Right ventricle myocardium superior (tissue), 1 donor: ENCODE measurements at regions not wholly inside any gene's neighbourhood (a gene's known extent, or its start where the extent isn't known, plus 50 kb on each side); places are given as distances from the start of the nearest gene placed in this dataset.
"Not testable (repeated sequence)": the region's sequence is repeated elsewhere in the genome, so short reads cannot be mapped to it uniquely, and the experiment has no call there.

Source experiments
- ATAC-seq: fragments of 200-7000 bp; cut with Tn5 transposase; one replicate; pipeline ENCODE4 v1.9.1; 2020; ENCODE audit warnings: mild to moderate bottlenecking; ENCODE audit not compliant: poor library complexity
- DNase-seq: peaks from one replicate; pipeline ENCODE4 v3.0.0-alpha.2; 2020
- intact Hi-C: fragments of 100-400 bp; cut with DNase I; formaldehyde crosslinking; loops from one replicate; pipeline ENCODE4 v1.11.2; 2022
- donor health status: DM: no; HTN: yes; CAD: no; lungs with severe emphysema.

- intact Hi-C loops: no loop called here
- DNase-seq (no peak), ATAC-seq (no peak)
Measured at GRCh38 chr5:152092580-152092979, 167.9 kb upstream of the GLRA1 start.

GRCh38 chr5:152089644-152090043, 165.0 kb upstream of the GLRA1 start:
- ATAC-seq (no peak), DNase-seq (no peak)
- intact Hi-C loops: no loop called here

DNA sequence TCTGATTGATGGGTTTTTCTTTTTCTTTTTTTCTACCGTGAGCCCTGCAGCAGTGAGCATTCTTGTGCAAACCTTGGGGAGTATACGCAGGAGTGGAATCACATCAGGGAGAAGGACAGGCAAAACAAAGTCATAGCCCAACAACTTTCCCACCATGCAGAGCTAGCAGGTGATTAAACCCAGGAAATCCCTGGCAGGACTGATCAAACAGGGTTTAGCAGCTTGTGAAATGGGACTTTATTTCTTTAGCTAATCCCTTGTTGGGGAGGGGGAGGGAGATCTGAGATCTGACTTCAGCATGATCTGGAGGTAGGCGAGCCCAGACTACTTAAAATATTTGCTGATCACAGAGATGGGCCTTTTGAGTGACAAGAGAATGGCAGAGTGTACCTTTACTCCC, 162.0 kb upstream of the GLRA1 start:
- ATAC-seq: no peak
- intact Hi-C loops: no loop called here
- no peak for DNase-seq

- no peak for DNase-seq
- ATAC-seq: peak; percentile 38
- intact Hi-C loops: no loop called here
Measured at GRCh38 chr5:152084476-152084875, 159.8 kb upstream of the GLRA1 start.

DNA sequence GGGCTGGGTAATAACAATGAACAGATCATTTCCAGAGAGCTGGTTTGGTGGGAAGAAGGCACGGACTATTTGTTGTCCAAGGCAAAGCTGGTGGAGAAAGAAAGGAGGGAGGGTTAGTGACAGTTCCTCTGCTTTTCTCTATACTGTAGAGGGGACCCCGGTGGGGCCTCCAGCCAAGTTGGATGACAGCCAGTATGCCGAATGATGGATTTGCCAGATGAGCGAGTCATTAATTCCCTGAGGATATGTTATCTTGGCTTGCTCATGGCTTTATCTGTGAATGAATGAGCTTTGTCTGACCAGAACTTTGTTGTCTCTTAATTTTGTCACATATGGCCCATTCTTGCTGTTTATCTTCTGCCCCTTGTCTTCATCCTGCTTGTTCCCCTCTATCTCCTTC, 158.6 kb upstream of the GLRA1 start:
- no peak for ATAC-seq
- intact Hi-C loops: no loop called here
- no peak for DNase-seq

DNA sequence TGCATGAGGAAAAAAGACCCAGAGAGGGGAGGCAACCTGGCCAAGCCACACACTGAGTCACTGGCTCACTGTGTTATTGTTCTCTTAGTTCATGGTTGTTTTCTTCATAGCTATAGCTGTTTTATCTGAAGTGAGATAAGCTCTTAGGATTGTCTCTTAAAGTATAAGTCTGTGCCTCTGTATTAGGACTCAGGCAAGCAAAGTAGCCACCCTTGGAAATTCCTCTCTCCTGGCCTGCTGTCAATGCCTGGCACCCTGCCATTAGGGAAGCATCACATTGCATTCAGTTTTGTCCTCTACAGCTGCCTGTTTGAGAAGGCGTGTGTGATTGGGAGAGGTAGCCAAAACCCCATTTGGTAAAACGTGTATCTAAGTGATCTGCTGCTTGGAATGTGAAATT, 147.4 kb upstream of the GLRA1 start:
- ATAC-seq (peak; percentile 51), DNase-seq (no peak)
- intact Hi-C loops: no loop called here

- intact Hi-C loops: no loop called here
- ATAC-seq (no peak), DNase-seq (no peak)
Measured at GRCh38 chr5:152070591-152070990, 145.9 kb upstream of the GLRA1 start.

- DNase-seq (no peak), ATAC-seq (no peak)
- intact Hi-C loops: no loop called here
Measured at GRCh38 chr5:152066784-152067183, 142.1 kb upstream of the GLRA1 start.

DNA sequence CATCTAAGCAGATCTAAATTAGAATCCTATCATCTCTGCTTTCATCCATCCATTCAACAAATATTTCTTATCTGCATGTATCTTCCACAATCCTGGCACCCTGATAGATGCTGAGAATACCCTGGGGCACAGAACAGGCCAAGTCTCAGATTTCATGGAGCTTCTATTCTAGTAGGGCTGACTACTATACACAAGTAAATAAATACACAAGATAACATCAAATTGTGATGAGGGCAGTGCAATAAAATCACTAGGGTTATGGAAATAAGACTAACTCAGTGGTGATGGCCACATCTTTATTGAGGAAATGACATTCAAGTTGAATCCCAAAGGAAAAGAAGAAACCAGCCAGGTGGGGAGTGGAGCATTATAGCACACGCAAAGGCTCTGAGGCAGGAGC, 138.4 kb upstream of the GLRA1 start:
- intact Hi-C loops: no loop called here
- DNase-seq (no peak), ATAC-seq (no peak)

DNA sequence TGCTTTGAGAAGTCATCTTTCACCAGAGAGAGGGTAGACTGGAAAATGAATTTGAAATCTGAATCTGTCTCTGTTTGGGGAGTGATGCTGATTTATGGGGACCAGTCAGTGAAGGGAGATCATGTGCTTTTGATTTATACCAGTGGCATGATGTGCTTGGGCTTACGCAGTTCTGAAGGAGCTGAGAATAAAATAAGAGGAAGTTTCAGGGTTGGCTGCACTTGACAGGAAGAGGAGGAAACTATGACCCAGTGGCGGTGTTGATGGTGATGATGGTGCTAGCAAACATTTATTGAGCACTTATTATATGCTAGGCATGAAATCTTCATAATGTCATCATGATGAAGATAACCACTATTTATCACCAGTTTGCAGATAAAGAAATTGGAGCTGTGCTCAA, 136.4 kb upstream of the GLRA1 start:
- intact Hi-C loops: no loop called here
- ATAC-seq (no peak), DNase-seq (no peak)

GRCh38 chr5:152058267-152058666, 133.6 kb upstream of the GLRA1 start:
- peak; percentile 91 for ATAC-seq
- peak; percentile 53 for DNase-seq

DNA sequence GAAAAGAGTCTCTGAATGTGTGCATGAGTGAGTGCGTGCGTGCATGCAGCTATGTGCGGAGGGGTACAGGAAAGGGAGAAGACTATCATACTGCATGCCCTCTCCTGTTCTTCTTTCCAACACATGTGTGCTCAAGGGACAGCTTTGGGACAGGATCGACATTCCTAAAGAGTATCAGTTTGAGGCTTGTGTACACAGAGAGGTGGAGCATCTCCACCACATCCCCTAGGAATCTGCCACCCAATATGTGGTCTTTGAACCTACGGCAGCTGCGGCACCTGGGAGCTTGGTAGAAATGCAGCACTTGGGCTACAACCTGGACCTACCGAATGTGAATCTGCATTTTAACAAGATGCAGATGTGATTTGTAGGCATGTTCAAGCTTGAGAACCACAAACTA, 132.3 kb upstream of the GLRA1 start:
- ATAC-seq (no peak), DNase-seq (no peak)
- intact Hi-C loops: no loop called here

More at GRCh38 chr5:152058267-152058666, 133.6 kb upstream of the GLRA1 start:
- intact Hi-C loops: no loop called here

GRCh38 chr5:152052470-152052869, 127.8 kb upstream of the GLRA1 start:
- no peak for ATAC-seq
- no peak for DNase-seq
- intact Hi-C loops: no loop called here

DNA sequence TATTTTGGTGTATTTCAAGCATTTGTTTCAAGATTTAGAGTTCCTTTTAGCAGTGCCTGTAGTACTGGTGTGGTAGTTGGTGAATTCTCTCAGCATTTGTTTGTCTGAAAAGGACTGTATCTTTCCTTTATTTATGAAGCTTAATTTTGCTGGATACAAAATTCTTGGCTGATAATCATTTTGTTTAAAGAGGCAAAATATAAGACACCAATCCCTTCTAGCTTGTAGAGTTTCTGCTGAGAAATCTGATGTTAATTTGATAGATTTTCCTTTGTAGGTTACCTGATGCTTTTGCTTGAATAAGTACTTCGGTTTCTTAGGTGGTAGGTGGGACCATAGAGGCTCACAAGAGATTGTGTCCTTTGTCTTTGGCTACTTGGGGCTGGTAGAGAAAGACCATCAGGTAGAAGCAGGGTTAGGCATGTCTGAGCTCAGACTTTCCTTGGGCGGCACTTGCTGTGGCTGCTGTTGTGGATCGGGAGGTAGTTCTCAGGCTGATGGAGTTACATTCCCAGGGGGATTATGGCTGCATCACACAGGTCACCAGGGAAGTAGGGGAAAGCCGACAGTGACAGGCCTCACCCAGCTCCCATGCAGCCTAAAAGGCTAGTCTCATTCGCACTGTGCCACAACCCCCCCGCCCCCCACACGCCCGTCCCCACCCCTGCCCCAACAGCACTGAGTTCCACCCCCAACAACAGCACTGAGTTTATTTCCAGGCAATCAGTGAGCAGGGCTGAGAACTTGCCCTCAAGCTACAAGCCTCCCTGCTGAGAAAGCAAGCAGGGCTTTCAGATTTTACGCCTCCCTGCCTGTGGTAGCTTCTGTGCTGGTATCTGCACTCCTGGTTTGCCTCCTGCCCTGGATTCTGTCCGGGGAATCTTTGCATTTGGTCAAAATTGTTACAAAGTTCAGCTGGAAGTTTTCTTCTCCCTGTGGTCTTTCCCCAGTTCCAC, 127.1 kb upstream of the GLRA1 start:
- ATAC-seq (no peak), DNase-seq (no peak)
- intact Hi-C loops: no loop called here

- ATAC-seq (no peak), DNase-seq (no peak)
- intact Hi-C loops: no loop called here
Measured at GRCh38 chr5:152046361-152046760, 121.7 kb upstream of the GLRA1 start.

GRCh38 chr5:152038856-152039255, 114.2 kb upstream of the GLRA1 start:
- DNase-seq: not testable (repeated sequence)

GRCh38 chr5:152026328-152027024, 101.8 kb upstream of the GLRA1 start:
- not testable (repeated sequence) for ATAC-seq

More at GRCh38 chr5:152038856-152039255, 114.2 kb upstream of the GLRA1 start:
- ATAC-seq, intact Hi-C loops: not testable (repeated sequence)

DNA sequence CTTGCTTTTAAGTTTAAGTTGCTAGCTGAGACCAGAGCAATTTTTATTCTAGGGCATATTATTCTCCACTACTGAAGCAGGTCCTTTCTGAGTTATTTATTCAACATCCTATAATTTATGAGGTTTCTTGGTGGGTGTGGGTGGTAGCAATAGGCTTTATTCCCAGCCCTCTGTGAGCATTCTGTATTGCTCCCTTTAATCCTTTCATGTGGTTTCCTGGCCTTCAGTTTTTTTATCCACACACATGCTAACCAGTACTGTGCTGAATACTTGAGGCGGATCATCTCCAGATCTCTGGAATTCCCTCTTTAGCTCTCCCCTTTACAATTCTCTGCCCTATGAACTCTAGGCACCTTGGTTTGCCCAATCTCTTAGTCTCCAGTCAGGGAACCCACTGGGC, 91.8 kb upstream of the GLRA1 start:
- no peak for DNase-seq
- intact Hi-C loops: no loop called here
- ATAC-seq: no peak

More at GRCh38 chr5:152026328-152027024, 101.8 kb upstream of the GLRA1 start:
- intact Hi-C loops, DNase-seq: not testable (repeated sequence)

DNA sequence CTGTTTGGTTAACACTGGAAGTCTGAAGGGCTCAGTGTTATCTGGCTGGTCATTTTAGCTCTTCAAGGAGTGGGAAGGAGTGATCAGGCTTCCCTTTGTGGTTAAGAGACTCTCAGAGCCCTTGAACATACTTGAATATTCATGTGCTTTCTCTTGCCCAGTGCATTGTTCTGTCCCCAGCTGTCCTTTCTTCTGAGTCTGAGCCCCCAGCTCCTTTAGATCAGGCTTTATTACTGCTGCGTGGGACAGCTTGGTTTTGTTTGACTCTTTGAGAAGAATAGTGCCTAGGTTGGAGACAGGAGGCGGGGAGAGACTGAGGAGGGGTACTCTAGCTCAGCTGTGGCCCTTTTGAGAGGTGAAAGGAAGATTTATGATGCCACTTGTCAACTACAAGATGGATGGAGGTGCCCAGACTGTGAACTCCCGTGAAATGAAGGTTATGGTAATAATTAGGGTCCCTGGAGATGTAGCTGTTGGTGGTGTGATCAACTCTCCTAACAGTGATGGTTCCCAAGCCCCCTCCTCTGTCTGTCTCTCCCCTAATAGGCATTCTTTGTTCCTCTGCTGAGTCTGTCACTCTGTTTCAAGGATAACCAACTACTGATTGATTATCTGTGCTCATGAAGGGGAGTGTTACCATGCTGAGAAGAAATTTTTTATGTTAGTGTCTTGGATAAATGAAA, 83.1 kb upstream of the GLRA1 start:
- intact Hi-C loops: no loop called here
- DNase-seq (no peak), ATAC-seq (no peak)
